ENCODE measurements at regions not wholly inside any gene's neighbourhood (a gene's known extent, or its start where the extent isn't known, plus 50 kb on each side); places are given as distances from the start of the nearest gene placed in this dataset.
"Not testable (repeated sequence)": the region's sequence is repeated elsewhere in the genome, so short reads cannot be mapped to it uniquely, and the experiment has no call there.

DNA sequence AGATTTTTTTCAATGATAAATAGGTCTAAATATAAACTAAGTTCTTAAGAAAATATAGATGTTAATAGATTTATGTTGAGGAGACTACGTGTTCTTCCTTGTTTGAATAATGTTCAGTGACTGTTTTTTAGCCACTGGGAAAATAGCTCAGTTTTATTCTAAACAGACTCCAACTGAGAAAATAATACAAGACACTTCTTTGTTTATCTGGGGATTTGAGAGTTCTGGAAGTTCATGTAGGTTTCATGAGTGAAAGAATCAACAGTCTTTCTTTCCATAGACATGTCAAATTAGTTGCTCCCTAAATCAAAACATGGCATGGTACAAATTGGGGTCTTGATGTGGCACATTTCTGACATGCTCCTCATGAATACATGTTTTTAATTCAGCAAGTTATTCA lies 177.7 kb downstream of the MREG start:
- no peak overlapping the region for H3K27ac ChIP-seq
- DNase-seq (ENCODE audit: low read depth, low spot score), result no peak

- DNase-seq (ENCODE audit: low read depth, low spot score), result no peak
- no peak overlapping the region for H3K27ac ChIP-seq
Observed at GRCh38 chr2:215835231-215835630, 178.1 kb downstream of the MREG start.

- peak overlapping the region; percentile 4 for H3K27ac ChIP-seq
- DNase-seq (ENCODE audit: low read depth, low spot score), result peak; percentile 44
Observed at GRCh38 chr2:215833531-215834162, 179.7 kb downstream of the MREG start.

DNA sequence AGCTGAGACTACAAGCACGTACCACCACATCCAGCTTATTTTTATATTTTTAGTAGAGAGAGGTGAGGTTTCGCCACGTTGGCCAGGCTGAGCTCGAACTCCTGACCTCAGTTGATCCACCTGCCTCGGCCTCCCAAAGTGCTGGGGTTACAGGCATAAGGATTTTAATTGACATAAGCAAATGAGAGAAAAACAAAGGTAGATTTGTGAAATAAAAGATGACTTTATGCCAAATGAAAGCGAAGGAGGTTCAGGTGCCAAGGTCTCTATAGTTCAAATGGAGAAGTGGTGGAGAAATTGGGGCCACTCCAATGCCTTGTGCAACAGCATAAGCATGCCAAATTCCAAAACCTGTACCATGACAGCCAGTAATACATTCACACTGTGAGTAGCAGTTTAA lies 180.6 kb downstream of the MREG start:
- no peak for DNase-seq (ENCODE audit: low read depth, low spot score)
- H3K27ac ChIP-seq, result no peak overlapping the region

- DNase-seq (ENCODE audit: low read depth, low spot score), result no peak
- no peak overlapping the region for H3K27ac ChIP-seq
Observed at GRCh38 chr2:215831296-215831913, 181.9 kb downstream of the MREG start.

DNA sequence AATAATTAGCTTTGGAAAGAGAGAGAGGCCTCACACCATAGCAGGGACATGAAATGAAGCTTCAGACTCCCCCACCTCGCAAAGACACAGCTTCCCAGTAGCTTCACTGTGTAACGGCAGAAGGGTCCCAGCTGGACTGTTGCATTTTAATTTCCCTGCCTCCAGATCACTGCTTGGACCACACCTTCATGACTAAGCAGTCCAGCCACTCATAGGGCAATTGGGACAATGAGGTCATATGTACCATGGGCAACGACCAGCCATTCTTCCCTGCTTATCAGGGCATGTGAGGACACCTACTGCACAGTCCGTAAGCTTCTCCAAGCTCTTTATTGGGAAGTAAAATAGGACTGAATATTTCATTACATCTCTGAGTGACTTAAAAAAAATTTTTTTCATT lies 183.0 kb downstream of the MREG start:
- H3K27ac ChIP-seq, result no peak overlapping the region
- DNase-seq (ENCODE audit: low read depth, low spot score), result no peak

- DNase-seq (ENCODE audit: low read depth, low spot score), result no peak
- H3K27ac ChIP-seq, result no peak overlapping the region
Observed at GRCh38 chr2:215829261-215829660, 184.1 kb downstream of the MREG start.

GRCh38 chr2:215828528-215829184 lies 184.7 kb downstream of the MREG start:
- DNase-seq (ENCODE audit: low read depth, low spot score), result no peak
- H3K27ac ChIP-seq, result no peak overlapping the region

DNA sequence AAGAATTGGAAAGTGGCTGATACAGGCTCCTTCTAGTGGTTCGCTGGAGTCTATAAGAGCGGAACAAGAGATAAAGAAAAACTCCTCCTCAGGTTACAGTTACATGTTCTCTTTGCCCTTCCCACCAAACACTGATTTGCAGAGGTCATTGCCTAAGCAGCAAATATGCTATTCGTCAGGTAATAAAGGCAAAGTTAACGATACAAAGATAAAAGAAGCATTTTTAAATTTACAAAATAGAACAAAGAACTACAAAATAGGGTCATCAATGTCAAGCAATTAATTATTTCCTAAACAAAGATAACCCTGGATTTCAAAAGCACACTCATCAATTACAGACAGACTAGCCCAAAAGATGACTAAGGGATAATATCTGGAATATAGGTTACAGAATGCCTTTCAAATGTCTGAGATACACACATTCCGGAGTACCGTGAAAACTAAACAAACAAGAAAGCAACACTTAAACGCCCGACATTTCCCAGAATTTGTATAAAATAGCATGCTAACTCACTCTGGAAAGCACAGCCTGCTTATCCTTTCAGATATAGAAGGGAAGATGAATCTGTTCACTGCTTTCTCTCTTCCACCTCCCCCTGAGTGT lies 186.4 kb downstream of the MREG start:
- H3K27ac ChIP-seq, result no peak overlapping the region
- no peak for DNase-seq (ENCODE audit: low read depth, low spot score)

GRCh38 chr2:215826376-215826775 lies 187.0 kb downstream of the MREG start:
- no peak overlapping the region for H3K27ac ChIP-seq
- no peak for DNase-seq (ENCODE audit: low read depth, low spot score)

GRCh38 chr2:215825707-215826106 lies 187.6 kb downstream of the MREG start:
- no peak for DNase-seq (ENCODE audit: low read depth, low spot score)
- no peak overlapping the region for H3K27ac ChIP-seq

GRCh38 chr2:215821298-215821697 lies 192.1 kb downstream of the MREG start:
- DNase-seq (ENCODE audit: low read depth, low spot score); H3K27ac ChIP-seq: not testable (repeated sequence)

DNA sequence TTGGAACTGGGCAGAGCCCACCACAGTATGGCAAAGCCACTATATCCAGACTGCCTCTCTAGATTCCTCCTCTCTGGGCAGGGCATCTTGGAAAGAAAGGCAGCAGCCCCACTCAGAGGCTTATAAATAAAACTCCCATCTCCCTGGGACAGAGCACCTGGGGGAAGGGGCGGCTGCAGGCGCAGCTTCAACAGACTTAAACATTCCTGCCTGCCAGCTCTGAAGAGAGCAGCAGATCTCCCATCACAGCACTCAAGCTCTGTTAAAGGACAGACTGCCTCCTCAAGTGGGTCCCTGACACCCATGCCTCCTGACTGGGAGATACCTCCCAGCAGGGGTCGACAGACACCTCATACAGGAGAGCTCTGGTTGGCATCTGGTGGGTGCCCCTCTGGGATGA lies 193.6 kb downstream of the MREG start:
- not testable (repeated sequence) for DNase-seq (ENCODE audit: low read depth, low spot score); H3K27ac ChIP-seq

DNA sequence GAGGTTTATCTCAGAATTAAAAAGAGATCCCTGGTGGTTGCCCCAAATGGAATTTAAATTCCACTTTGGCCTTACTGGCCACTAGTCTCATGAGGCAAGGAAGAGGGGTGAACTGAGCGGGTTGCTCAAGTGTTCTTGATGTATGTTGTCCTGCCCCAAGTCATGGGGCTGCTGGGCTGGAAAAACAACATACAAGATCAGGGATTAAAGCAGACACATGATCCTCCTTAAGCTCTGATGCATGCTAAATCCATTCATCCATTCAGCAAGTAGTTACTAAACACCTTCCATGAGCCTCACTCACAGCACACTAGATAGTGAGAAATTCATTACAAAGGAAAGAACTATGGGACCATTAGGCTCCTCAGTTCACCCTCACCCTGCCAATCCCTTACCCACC lies 196.3 kb downstream of the MREG start:
- DNase-seq (ENCODE audit: low read depth, low spot score), result no peak
- no peak overlapping the region for H3K27ac ChIP-seq

DNA sequence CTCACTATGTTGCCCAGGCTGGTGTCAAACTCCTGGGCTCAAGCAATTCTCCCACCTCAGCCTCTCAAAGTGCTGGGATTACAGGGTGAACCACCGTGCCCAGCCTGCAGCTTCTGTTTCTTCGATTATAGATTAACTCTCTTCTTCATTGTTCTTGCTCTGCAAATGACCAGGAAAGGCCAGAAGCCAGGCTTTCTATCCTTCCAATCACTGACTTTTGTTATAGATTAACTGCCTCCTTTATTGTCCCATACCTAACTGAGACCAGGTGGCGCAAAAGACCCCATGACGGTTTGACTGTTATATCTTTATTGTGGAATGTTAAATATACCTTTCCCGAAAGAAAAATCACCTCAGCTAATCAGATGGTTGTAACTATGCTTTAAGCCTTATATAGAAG lies 196.9 kb downstream of the MREG start:
- no peak for DNase-seq (ENCODE audit: low read depth, low spot score)
- H3K27ac ChIP-seq, result no peak overlapping the region

GRCh38 chr2:215815960-215816359 lies 197.4 kb downstream of the MREG start:
- no peak overlapping the region for H3K27ac ChIP-seq
- no peak for DNase-seq (ENCODE audit: low read depth, low spot score)

GRCh38 chr2:215812966-215813365 lies 200.4 kb downstream of the MREG start:
- no peak for DNase-seq (ENCODE audit: low read depth, low spot score)

DNA sequence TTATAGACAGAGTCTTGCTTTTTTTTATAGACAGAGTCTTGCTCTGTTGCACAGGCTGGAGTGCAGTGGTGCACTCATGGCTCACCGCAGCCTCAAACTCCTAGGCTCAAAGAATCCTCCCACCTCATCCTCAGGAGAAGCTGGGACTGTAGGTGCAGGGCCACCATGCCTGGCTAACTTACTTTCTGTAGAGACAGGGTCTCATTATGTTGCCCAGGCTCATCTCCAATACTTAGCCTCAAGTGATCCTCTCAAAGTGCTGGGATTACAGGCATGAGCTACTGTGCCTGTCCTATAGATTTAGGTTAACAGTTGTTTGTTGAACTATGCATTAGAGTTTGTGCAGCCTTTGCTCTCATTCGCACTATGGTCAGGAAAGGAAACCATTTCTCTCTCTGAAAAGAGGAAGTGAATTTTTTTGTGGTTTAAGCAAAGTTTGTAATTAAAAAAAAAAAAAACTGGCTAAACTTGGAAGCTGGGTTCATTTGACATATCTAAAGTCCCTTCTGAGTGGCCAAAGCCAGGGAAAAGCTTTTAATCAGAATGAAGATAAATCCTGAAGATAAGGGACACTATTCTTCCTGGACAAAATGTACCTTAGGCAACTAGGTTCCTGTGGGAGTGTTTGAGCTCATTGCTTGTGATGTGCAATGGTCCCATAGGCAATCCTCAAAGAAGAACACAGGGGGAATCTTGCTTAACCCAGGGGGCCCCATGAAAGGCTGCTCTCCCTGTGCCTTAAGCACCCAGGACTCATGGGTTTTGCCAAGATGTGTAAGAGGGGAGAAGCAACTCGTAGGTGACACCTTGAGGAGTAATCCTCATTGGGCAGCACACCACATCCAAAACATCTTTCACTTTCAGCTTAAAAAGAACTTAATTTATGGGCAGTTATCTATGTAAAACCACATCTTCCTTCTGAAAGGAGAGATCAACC lies 201.7 kb downstream of the MREG start:
- DNase-seq (ENCODE audit: low read depth, low spot score), result no peak
- no peak overlapping the region for H3K27ac ChIP-seq

More at GRCh38 chr2:215812966-215813365, 200.4 kb downstream of the MREG start:
- no peak overlapping the region for H3K27ac ChIP-seq

GRCh38 chr2:215811003-215811402 lies 202.3 kb downstream of the MREG start:
- H3K27ac ChIP-seq, result no peak overlapping the region
- DNase-seq (ENCODE audit: low read depth, low spot score), result no peak

DNA sequence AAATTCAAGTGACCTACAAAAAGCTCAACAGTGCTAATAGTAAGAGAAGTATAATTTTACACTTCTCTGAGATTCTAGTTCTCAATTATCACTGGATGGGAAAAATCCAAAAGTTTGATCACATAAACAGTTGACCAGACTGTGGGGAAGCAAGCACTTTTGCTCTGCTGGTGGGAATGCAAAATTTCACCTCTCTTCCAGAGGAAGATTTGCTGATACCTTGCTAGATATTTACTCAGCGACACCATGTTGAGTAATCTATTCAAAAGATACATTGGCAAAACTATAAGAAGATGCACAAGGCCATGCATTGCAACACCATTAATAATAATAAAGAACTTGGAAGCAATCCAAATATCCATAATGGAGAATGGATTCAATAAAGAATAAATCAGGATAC lies 204.4 kb downstream of the MREG start:
- DNase-seq (ENCODE audit: low read depth, low spot score), result no peak
- no peak overlapping the region for H3K27ac ChIP-seq

All from epithelial cell of prostate (primary cell).